Right forelimb (tissue), 1 donor: ENCODE measurements at regions not wholly inside any gene's neighbourhood (a gene's known extent, or its start where the extent isn't known, plus 50 kb on each side); places are given as distances from the start of the nearest gene placed in this dataset.

ENCODE experiments used
- DNase-seq: peaks from one replicate; pipeline ENCODE4 v3.0.0-alpha.2; 2018

GRCh38 chr2:62297624-62298010 lies 101.7 kb downstream of the B3GNT2 start:
- DNase-seq: no peak

- no peak for DNase-seq
Observed at GRCh38 chr2:62296832-62297623, 101.1 kb downstream of the B3GNT2 start.

- DNase-seq: no peak
Observed at GRCh38 chr2:62296034-62296831, 100.3 kb downstream of the B3GNT2 start.

- peak; percentile 59 for DNase-seq
Observed at GRCh38 chr2:62293490-62294271, 97.8 kb downstream of the B3GNT2 start.

- no peak for DNase-seq
Observed at GRCh38 chr2:62293151-62293489, 97.2 kb downstream of the B3GNT2 start.

- no peak for DNase-seq
Observed at GRCh38 chr2:62292190-62292589, 96.3 kb downstream of the B3GNT2 start.

GRCh38 chr2:62291517-62292137 lies 95.7 kb downstream of the B3GNT2 start:
- DNase-seq: no peak

GRCh38 chr2:62291052-62291451 lies 95.1 kb downstream of the B3GNT2 start:
- no peak for DNase-seq

GRCh38 chr2:62287899-62288880 lies 92.3 kb downstream of the B3GNT2 start:
- DNase-seq: peak; percentile 68

- DNase-seq: no peak
Observed at GRCh38 chr2:62287282-62287681, 91.4 kb downstream of the B3GNT2 start.

- no peak for DNase-seq
Observed at GRCh38 chr2:62286089-62286785, 90.3 kb downstream of the B3GNT2 start.

GRCh38 chr2:62284980-62285379 lies 89.1 kb downstream of the B3GNT2 start:
- DNase-seq: no peak

GRCh38 chr2:62284471-62284870 lies 88.6 kb downstream of the B3GNT2 start:
- DNase-seq: no peak

GRCh38 chr2:62283147-62283546 lies 87.2 kb downstream of the B3GNT2 start:
- no peak for DNase-seq

- no peak for DNase-seq
Observed at GRCh38 chr2:62281663-62282062, 85.7 kb downstream of the B3GNT2 start.

- no peak for DNase-seq
Observed at GRCh38 chr2:62277688-62278087, 81.8 kb downstream of the B3GNT2 start.
